ENCODE measurements at regions not wholly inside any gene's neighbourhood (a gene's known extent, or its start where the extent isn't known, plus 50 kb on each side); places are given as distances from the start of the nearest gene placed in this dataset.
"Not testable (repeated sequence)": the region's sequence is repeated elsewhere in the genome, so short reads cannot be mapped to it uniquely, and the experiment has no call there.

DNA sequence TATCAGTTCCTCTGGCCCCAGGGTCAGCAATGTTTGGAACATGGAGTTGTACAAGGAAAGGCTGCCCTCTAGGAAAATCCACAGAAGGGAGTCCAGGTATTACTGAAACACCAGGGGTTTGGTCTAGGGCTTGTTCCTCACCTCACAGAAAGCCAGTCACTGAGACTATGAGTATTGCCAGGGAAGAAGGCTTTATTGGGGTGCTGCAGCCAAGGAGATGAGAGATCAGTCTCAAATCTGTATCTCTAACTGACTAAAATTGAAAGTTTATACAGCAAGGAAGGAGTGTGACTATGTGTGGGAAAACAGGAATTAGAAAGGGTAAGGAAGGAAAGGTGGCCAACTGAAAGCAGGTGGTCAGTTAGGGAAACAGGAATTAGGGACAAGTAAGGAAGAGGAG lies 172.3 kb downstream of the LYPLAL1 start:
- DNase-seq: no peak

DNA sequence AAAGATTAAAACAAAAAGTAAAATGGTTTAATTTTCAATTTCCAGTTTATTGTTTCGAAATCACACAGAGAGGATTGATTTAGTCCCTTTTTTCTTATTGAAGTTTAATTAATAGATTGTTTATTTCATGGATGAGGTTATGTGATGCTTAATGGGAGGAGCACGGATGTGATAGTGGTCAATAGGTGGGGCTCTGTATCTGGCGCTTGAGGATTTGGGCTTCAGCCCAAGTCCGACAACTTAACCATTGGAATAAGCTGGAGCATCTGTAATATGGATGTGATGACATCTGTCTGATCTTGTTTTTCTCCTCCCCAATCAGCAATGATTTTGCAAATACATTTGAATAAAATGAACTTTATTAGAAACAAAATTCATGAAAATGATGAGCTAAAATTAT lies 169.2 kb downstream of the LYPLAL1 start:
- DNase-seq: no peak

DNA sequence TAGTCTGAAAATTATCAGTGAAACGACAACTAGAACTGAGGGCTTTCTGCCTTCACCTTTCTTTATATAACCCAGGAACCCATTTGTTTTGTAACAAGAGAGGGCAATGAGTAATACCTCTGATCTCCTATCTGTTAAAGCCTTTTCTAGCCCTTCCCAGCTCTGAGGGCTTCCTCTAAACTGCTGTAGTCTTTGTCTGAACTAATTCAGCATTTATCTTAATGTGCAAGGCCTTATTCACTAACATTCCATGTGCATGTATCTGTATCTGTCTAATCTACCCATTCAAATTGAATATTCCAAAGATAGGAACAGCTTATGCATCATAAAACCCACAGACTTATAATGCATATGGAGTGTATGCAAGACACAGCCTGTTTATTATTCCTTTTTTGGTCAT lies 167.1 kb downstream of the LYPLAL1 start:
- DNase-seq: no peak

DNA sequence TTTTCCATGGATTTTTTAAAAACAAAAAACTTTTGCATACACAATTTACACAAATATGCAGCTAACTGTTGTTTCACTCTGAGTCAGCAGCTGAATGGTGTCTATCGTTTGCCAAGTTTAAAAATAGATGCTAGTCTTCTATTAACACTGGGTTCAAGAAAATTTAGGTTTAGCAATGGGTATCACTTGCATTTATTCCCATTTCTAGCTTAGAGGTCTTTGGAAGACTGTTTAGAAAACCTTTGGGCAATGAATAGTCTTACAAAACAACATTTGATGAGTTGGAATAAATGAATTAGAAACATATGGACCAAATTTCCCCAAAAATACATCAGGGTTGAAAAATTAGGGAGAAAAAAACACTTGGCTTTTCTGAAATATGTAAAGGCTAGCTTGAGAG lies 165.8 kb downstream of the LYPLAL1 start:
- DNase-seq: no peak

DNA sequence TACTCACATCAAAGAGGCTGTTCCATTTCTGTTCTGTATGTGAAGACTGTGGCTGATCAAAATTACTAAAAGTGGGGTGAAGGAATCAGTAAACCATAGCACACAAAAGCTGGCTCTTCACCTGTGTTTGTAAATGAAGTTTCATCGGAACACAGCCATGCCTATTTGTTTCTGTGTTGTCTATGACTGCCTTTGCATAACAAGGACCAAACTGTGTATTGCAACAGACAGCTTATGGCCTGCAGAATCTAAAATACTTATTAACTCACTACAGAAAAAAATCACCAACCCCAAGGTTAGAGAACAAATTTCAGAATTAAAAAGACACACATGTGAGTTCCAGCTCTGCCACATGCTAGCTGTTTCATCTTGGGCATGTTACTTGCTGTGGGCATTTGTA lies 163.9 kb downstream of the LYPLAL1 start:
- no peak for DNase-seq

DNA sequence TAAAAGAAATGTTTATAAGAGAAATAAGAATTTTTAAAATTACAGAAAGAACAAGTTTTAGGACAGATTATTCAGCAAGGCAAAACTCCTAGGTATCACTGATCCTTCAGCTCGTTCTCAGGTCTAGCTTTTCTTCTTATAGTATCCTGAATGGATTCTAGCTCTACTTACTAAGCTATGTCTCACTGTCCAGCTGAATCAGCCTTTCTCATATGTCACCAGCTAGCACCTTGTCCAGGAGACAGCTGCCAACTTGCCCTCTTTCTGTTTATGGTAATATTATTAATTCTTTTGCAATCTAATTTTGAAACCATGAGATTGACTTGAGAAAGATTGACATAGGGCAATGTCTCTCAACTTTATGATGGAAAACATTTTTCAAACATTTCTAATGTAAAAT lies 159.9 kb downstream of the LYPLAL1 start:
- DNase-seq: no peak

DNA sequence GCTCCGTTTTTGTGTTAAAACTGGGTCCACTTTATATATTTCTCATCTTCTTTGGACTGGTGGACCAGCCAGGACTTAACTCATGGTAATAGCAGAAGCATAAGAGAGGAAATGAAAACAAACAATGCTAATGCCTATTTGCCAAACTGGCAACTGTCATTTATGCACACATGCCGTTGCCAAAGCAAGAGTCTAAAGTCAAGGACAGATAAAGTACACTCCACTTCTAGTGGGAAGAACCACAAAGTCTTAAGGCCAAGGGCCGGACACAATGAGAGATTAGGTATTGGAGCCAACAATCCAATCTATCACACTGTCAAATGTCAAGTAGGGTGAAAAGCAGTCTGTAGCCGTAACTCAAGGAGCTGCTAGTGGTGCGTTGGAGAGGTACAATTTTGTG lies 157.7 kb downstream of the LYPLAL1 start:
- DNase-seq: no peak

DNA sequence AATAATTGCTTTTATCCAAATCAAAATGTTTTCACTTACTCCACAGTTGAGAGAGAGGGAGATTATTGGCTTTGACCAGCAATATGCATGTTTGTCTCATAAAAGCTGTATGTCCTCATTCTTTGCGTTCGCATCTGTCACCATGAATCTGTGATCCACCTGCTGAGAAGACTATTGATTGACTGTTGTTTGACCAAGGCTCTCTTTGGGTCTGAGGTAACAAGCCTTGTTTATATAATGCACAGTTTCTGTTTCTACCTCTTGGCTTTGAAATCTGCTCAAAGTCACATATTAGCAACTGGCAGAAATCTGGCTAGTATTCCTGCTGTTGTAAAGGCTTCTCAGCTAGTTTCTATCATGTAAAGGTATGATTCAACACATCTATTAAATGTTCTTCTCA lies 157.0 kb downstream of the LYPLAL1 start:
- no peak for DNase-seq

DNA sequence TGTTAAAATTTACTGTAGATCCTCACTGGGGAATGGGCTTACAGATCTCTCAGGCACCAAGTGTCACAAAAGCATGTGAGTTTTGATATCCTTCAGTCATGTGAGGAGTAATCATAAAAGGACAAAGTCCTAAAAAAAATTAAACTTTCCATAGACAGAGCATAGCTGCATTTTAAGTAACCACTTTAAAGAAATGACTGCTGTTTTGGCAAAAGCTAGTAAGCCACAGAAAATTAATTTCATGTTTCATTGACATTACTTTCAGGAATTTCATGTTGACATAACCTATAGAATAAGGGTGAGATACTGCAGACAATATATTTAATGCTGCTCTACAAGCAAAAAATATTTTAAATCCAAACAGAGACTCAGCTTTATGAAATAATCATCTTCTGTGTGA lies 156.3 kb downstream of the LYPLAL1 start:
- DNase-seq: no peak

DNA sequence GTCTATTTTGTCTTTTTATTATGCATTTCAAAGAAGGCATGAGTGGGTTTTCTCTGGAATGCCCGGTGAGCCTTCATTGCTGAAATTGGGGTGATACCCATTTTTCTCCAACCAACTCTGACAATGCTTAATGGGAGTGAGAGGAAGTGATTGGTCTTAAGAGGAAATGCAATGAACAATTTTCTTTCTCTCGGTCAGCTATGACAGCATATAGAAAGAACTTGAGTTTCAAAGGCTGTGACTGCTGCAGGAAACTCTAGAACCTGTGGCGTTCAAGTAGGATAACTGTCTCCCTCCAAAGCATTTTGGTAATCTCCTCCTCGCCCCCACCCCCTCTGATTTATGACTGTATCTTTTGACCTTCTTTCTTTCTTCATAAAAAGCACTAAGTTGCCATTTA lies 155.9 kb downstream of the LYPLAL1 start:
- DNase-seq: no peak

DNA sequence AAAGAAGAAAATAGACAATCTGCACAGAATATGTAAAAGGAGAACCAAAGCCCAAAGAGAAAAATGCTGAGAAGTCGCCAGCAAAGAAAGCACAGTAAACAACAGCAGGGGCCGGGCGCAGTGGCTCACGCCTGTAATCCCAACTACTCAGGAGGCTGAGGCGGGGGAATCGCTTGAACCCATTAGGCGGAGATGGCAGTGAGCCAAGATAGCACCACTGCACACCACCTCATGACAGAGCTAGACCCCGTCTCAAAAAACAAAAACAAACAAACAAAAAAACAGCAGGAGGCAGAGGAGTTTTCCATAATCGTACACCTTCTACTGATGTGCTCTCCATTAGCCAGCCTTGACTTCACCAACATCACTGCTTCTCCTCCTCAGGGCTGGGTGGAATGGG lies 153.2 kb downstream of the LYPLAL1 start:
- DNase-seq: no peak

DNA sequence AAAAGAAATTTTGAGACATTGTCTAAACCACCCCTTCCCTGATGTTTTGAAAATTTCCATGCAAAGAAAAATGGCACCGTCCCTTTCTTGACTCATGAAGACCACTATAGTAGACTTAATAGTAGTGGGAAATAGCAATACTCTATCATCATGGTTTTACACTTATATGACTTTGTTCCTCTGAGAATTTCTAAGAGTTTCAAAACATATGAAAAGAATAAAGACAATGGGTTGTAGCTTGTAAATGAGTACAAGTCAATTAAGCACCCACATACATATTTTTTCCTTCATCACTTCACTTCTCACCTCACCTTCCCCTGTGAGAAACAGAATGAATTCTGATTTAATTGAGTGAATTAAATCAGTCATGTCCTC lies 151.7 kb downstream of the LYPLAL1 start:
- DNase-seq: no peak

DNA sequence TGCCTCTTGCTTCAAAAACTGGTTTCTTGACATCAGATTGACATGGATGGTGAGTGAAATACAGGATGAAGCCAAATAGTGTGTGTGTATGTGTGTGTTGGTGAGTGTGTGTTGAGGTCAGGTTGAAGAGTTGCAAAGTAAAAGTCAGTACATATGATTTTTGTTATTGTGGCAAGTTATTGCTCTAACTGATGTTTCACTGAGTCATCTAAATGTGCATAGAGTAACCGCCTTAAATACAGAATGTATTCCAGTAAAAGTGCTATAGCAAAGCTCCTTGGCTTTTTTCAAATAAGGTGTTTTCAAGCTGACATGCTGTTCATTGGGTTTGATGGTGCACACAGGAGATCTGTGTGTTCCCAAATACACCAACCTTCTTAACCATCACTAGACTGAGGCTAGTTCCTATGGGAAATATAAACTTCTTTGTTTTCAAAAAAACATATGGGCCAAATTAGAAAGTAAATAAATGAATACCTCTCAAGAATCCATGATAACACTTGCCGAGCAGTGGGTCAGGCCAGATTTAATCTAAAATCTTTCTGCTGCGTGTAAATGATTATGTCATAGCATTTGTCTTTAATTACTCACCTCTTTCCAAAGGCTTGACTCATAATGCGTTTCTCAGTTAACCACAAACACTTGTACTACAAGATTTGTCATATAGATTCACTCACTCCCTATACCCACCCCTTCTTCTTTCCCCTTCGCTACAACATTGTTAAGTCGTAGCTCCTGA lies 151.1 kb downstream of the LYPLAL1 start:
- peak; percentile 9 for DNase-seq

DNA sequence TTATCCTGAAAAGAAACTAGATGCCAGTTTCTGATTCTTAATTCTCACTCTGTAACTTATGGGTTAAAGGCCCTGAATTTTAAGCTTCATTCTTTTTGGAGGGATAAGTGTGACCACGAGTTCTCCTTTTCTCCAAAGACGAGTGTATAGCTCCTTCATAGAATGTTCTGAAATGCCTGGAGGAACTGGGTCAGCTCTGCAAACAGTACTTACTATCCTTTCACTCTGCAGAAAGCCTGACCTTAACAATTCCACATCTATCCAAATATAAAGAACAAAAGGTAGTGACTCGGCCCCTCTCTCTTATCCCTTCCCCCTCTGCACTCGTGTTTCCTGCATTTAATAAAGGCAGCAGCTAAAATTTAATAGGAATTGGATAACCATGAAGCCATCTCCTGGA lies 150.5 kb downstream of the LYPLAL1 start:
- DNase-seq: no peak

DNA sequence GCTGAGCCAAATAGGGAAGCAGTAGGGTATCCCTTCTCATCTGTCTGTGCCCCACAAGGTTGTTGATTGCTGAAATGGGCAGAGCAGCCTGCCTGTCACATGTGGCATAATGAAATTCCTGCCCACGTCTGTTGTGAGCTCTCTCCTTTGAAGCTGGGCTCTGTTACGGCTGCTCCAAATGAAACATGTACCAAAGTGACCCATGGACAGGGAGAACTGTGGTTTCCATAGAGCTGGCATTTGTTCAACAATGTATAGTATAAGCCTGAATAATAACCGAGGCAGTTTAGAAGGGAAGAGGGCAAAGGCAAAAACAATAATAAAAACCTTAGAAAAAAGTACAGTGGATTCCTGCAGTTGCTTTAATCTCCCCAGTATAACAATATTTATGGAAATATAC lies 149.7 kb downstream of the LYPLAL1 start:
- no peak for DNase-seq

DNA sequence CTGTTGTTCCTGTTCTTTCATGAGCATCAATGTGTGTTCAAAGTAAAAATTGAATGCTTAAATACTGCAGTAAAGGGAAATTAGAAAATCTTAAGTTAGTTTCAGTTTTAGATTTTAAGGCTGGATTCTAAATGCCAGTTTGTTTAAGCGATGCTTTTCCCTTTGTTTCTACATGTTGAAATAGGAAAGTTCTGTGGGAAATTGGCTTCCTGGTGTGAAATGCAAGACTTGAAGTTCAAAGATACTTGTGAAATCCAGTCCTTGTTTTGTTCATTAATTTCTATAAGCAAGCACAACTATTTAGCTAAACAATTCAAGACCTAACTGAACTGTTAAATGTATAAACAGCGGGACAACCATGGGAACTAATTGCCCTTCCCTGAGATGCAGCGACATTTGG lies 149.1 kb downstream of the LYPLAL1 start:
- DNase-seq: no peak

DNA sequence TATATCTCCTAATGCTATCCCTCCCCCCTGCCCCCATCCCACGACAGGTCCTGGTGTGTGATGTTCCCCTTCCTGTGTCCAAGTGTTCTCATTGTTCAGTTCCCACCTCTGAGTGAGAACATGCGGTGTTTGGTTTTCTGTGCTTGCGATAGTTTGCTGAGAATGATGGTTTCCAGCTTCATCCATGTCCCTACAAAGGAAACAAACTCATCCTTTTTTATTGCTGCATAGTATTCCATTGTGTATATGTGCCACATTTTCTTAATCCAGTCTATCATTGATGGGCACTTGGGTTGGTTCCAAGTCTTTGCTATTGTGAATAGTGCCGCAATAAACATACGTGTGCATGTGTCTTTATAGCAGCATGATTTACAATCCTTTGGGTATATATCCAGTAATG lies 146.9 kb downstream of the LYPLAL1 start:
- DNase-seq: not testable (repeated sequence)

DNA sequence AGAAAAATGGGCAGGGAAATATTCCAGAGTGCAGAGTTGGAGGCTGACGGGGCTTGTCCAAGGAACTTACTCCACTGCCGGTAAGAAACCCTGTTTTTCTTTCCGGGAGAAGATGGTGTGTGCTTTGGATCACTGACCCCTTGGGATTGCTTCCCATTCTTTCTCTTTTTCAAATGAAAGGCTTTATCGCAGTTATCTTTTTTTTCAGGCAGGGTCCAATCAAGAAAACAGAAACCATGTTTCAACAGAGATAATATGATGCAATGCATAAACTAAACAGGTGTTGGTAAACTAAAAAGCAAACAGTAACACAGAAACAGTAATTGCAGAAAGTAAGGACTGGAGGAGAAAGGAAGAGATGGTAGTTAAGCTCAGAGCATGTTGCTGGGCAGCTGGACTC lies 145.1 kb downstream of the LYPLAL1 start:
- DNase-seq: no peak

DNA sequence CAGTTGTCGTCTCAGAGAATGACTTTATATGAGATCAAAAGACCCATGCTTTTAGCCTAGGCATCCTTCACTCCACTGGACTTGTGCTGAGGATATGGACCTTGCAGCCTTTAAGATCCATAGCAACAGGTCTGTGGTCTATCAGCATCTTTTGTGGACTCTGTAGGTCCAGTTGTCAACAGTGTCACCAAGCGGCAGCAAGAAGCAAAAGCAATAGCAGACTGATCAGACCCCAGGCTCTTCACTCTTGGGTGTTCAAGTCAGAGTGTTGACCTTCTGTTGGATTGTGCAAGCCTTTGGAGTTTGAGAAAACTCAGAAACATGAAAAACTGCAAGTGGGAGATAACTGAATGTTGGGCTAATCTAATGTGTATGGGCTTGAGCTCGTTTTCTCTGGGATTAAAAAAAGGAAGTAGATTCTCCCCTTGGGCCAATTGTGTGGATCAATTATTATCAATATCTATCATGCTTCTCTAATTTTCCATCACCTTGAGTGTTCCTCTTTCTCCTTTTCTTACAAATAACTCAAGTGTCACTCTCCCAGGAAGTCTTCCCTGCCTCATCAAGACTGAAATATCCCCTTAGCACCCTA lies 144.2 kb downstream of the LYPLAL1 start:
- no peak for DNase-seq

DNA sequence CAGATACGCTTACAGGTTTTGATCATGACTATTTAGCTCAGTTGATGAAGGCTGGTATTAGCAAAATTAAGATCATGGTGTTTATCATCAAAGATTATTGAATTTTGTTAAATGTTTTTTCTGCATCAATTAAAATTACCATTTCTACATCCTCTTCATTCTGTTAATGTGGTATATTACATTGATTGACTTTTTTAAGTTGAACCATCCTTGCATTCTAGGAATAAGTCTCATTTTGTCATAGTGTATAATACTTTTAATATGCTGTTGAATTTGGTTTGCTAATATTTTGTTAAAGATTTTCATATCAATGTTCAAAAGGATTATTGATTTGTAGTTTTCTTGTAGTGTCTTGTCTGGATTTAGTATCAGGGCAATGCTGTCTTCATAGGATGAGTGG lies 142.4 kb downstream of the LYPLAL1 start:
- DNase-seq: no peak

DNA sequence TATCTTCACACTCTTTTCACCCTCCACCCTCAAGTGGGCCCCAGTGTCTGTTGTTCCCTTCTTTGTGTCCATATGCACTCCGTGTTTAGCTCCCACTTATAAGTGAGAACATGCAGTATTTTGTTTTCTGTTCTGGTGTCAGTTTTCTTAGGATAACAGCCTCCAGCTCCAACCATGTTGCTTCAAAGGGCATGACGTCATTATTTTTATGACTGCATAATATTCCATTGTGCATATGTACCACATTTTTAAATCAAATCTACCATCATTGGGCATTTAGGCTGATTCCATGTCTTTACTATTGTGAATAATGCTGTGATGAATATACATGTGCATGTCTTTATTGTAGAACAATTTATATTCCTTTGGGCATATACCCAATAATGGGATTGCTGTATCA lies 140.3 kb downstream of the LYPLAL1 start:
- DNase-seq: no peak

DNA sequence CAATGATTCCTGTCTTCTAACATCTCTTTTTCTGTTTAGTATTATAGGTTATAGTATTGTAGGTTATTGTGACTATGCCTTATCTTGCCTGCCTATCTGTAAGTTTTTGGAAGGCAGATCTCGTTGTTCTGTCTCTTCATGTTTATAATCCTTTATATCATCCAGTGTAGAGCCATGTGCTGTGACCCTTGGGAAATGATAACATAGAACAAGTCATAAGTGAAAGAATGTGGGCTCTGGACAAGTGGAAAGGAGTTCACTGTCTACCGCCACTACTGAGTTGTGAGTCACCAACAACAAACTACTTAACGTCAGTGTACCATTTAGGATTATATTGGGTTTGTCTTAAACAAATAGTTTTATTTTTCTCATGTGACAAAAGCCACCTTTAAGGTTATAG lies 139.3 kb downstream of the LYPLAL1 start:
- peak; percentile 17 for DNase-seq

DNA sequence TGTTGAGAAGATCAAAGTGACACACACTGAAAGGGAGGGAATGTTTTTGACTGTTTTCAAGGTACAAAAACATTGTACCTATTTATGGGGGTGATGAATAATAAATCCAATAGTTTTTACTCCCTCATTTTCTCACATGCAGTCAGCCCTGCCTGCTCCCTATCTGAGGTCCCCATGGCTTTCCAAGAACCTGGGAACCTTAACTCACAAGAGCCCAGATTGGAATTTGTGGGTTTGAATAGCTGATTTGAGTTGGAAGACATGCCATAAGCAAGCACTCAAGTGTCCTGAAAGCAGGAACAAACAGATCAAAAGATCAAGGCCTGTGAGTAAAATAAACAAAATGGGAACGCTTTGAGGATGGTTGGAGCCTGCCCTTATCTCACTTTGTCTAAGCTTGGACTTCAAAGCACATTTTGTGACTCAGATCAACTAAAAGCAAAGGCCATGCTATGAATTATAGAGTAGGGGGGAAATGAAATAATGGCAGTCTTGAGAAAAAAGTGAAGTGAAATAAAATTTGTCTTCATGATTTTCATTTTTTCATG lies 136.6 kb downstream of the LYPLAL1 start:
- DNase-seq: no peak

DNA sequence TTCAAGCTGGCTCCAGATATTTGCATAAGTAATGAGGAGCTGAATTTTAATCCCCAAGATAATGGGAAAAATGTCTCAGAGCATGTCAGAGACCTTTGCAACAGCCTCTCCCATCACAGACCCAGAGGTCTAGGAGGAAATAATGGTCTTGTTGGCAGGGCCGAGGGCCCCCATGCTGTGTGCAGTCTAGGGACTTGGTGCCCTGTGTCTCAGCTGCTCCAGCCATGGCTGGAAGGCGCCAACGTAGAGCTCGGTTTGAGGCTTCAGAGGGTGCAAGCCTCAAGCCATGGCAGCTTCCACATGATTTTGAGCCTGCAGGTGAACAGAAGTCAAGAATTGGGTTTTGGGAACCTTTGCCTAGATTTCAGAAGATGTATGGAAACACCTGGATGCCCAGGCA lies 134.7 kb downstream of the LYPLAL1 start:
- no peak for DNase-seq

All from T1000 (cell line).